ENCODE measurements at regions not wholly inside any gene's neighbourhood (a gene's known extent, or its start where the extent isn't known, plus 50 kb on each side); places are given as distances from the start of the nearest gene placed in this dataset.

DNA sequence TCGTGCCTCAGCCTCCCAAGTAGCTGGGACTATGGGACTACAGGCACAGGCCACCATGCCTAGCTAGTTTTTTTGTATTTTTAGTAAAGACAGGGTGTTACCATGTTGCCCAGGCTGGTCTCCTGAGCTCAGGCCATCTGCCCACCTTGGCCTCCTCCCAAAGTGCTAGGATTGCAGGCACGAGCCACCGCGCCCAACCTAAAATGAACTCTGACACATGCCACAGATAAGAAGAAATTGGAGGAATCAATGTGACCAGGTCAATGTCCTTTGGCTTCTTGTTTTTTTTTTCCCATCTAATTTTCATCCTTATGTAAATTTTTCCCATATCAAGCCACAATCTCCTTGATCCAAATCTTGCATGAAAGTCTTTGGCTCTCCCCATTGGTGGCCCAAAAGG is 68.1 kb upstream of the SOX21 start:
- Histone ChIP-seq H3K27me3 (ENCODE audit: control insufficient read depth, insufficient read depth, low read length) (no peaks in the 10 kb centered on the region), H3K9me3 (ENCODE audit: control insufficient read depth, insufficient read depth, low read depth, low read length) (peaks cover 6% of the 10 kb centered on the region; the same call in 1 of the 2 replicates), H3K27ac (ENCODE audit: low read depth, low read length) (no peak overlapping the region), H3K4me3 (ENCODE audit: low read depth, low read length) (no peak overlapping the region), H3K36me3 (ENCODE audit: control insufficient read depth, insufficient read depth, low read length) (no peaks in the 10 kb centered on the region), H3K9ac (ENCODE audit: low read length) (no peak overlapping the region), H3K4me1 (ENCODE audit: control insufficient read depth, insufficient read depth, low read length) (no peaks in the 10 kb centered on the region; the same call in 1 of the 2 replicates)

DNA sequence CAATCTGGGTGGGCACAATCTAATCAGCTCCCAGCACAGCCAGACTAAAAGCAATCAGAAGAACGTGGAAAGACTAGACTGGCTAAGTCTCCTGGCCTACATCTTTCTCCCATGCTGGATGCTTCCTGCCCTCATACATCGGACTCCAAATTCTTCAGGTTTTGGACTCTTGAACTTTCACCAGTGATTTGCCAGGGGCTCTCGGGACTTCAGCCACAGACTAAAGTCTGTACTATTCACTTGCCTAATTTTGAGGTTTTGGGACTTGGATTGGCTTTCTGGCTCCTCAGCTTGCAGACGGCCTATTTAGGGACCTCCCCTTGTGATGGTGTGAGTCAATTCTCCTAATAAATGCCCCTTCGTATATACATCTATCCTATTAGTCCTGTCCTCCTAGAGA is 66.6 kb upstream of the SOX21 start:
- H3K9ac ChIP-seq (ENCODE audit: low read length): no peak overlapping the region
- no peak overlapping the region for H3K4me3 ChIP-seq (ENCODE audit: low read depth, low read length)
- H3K27ac ChIP-seq (ENCODE audit: low read depth, low read length): no peak overlapping the region
- H3K4me1 ChIP-seq (ENCODE audit: control insufficient read depth, insufficient read depth, low read length): no peaks in the 10 kb centered on the region; the same call in 1 of the 2 replicates
- H3K27me3 ChIP-seq (ENCODE audit: control insufficient read depth, insufficient read depth, low read length): no peaks in the 10 kb centered on the region
- peaks cover 6% of the 10 kb centered on the region; the same call in 1 of the 2 replicates for H3K9me3 ChIP-seq (ENCODE audit: control insufficient read depth, insufficient read depth, low read depth, low read length)
- H3K36me3 ChIP-seq (ENCODE audit: control insufficient read depth, insufficient read depth, low read length): no peaks in the 10 kb centered on the region

DNA sequence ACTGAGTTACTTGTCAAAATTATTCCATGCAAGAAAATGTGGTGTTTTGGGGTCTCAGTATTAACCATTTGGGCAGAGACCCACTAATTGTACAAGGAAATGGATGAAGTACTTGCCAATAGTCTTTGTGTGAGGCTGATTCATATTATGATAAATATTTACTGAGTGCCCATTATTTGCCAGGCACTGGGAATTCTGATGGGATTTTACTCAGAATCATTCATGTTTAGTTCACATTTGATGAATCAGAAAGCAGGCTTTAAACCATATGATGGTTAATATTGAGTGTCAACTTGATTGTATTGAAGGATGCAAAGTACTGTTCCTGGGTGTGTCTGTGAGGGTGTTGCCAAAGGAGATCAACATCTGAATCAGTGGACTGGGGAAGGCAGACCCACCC is 66.2 kb upstream of the SOX21 start:
- Histone ChIP-seq H3K4me3 (ENCODE audit: low read depth, low read length) (no peak overlapping the region), H3K27ac (ENCODE audit: low read depth, low read length) (no peak overlapping the region), H3K9ac (ENCODE audit: low read length) (no peak overlapping the region), H3K4me1 (ENCODE audit: control insufficient read depth, insufficient read depth, low read length) (no peaks in the 10 kb centered on the region; the same call in 1 of the 2 replicates), H3K9me3 (ENCODE audit: control insufficient read depth, insufficient read depth, low read depth, low read length) (peaks cover 6% of the 10 kb centered on the region; the same call in 1 of the 2 replicates), H3K36me3 (ENCODE audit: control insufficient read depth, insufficient read depth, low read length) (no peaks in the 10 kb centered on the region), H3K27me3 (ENCODE audit: control insufficient read depth, insufficient read depth, low read length) (no peaks in the 10 kb centered on the region)

DNA sequence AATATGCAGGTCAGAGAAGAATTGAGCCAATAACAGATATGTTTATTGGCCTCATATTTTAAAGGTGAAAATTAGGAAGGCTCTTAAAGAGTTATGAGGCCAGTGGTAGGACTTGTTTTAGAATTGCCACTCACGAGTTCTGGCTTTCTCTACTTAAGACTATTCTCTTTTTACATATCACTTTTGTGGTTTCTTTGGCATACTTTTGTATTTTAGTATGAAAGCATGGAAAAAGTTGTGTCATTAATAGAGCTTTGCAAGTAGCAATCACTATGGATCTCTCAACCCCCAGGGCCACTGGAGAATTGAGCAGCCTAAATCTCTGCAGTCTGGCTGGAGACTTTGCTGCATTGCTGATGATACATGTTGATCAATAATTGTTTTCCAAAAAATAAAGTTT is 64.6 kb upstream of the SOX21 start:
- Histone ChIP-seq H3K9me3 (ENCODE audit: control insufficient read depth, insufficient read depth, low read depth, low read length) (no peaks in the 10 kb centered on the region), H3K4me3 (ENCODE audit: low read depth, low read length) (no peak overlapping the region), H3K27me3 (ENCODE audit: control insufficient read depth, insufficient read depth, low read length) (no peaks in the 10 kb centered on the region), H3K4me1 (ENCODE audit: control insufficient read depth, insufficient read depth, low read length) (no peaks in the 10 kb centered on the region; the same call in 1 of the 2 replicates), H3K36me3 (ENCODE audit: control insufficient read depth, insufficient read depth, low read length) (no peaks in the 10 kb centered on the region), H3K9ac (ENCODE audit: low read length) (no peak overlapping the region), H3K27ac (ENCODE audit: low read depth, low read length) (no peak overlapping the region)

DNA sequence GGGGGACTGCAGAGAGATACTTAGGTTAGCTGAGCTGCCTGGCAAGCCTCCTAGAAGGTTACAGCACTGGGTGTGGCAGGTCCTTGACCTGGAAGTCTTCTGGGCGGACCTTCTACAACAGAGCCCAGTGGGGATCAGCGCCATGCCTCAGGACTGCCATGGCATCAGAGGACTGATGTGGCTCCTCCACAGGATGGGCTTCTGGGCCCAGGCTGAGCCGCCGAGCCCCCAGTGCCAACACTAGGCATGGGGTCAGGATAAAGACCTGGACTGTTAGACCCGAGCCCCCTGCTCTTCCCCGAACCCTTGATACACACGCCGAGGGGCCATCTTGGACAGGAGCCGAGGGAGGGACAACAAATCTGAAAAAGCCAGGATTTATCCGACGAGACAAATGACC is 64.0 kb upstream of the SOX21 start:
- Histone ChIP-seq H3K27ac (ENCODE audit: low read depth, low read length) (no peak overlapping the region), H3K9ac (ENCODE audit: low read length) (no peak overlapping the region), H3K4me3 (ENCODE audit: low read depth, low read length) (no peak overlapping the region), H3K9me3 (ENCODE audit: control insufficient read depth, insufficient read depth, low read depth, low read length) (no peaks in the 10 kb centered on the region), H3K4me1 (ENCODE audit: control insufficient read depth, insufficient read depth, low read length) (no peaks in the 10 kb centered on the region; the same call in 1 of the 2 replicates), H3K27me3 (ENCODE audit: control insufficient read depth, insufficient read depth, low read length) (no peaks in the 10 kb centered on the region), H3K36me3 (ENCODE audit: control insufficient read depth, insufficient read depth, low read length) (no peaks in the 10 kb centered on the region)

DNA sequence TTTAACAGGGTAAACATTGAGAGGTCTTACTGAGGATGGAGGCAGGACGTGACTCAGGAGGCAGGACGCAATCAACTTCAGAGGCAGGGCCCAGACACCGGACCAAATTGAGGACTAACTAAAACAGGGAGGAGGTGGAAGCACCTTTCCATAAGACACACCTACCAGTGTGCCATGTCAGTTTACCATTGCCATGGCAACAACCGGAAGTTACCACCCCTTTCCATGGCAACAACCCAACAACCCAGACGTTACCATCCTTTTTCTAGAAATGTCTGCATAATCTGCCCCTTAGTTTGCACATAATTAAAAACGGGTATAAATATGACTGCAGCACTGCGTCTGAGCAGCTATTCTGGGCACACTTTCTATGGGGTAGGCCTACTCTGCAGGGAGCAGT is 53.5 kb upstream of the SOX21 start:
- Histone ChIP-seq H3K4me1 (ENCODE audit: control insufficient read depth, insufficient read depth, low read length) (peaks cover 5% of the 10 kb centered on the region), H3K9ac (ENCODE audit: low read length) (no peak overlapping the region), H3K9me3 (ENCODE audit: control insufficient read depth, insufficient read depth, low read depth, low read length) (peaks cover 3% of the 10 kb centered on the region; the same call in 1 of the 2 replicates), H3K36me3 (ENCODE audit: control insufficient read depth, insufficient read depth, low read length) (no peaks in the 10 kb centered on the region), H3K27ac (ENCODE audit: low read depth, low read length) (no peak overlapping the region), H3K4me3 (ENCODE audit: low read depth, low read length) (no peak overlapping the region), H3K27me3 (ENCODE audit: control insufficient read depth, insufficient read depth, low read length) (no peaks in the 10 kb centered on the region)

DNA sequence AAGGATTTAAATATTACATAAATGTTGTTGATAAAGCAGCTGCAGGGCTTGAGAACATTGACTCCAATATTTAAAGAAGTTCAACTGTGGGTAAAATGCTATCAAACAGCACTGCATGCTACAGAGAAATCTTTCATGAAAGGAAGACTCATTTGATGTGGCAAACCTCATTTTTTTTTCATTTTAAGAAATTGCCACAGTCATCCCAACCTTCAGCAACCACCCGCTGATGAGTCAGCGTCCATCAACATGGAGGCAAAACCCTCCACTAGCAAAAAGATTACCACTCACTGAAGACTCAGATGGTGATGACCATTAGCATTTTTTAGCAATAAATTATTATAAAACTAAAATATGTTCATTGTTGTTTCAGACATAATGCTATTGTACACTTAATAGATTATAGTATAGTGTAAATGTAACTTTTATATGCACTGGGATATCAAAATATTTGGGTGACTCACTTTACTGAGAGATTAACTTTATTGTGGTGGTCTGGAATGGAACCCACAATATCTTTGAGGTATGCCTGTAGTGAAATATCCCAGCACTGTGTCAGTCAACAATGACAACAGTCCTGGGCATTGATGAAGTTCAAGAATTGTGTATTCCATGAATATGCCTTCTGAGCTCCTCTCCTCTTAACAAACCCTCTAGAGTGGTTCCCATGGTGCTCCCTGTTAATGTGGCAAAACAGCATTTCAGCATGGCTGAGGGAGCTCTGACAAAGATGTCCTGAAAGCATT is 52.4 kb upstream of the SOX21 start:
- no peaks in the 10 kb centered on the region for H3K36me3 ChIP-seq (ENCODE audit: control insufficient read depth, insufficient read depth, low read length)
- H3K27me3 ChIP-seq (ENCODE audit: control insufficient read depth, insufficient read depth, low read length): no peaks in the 10 kb centered on the region
- no peak overlapping the region for H3K4me3 ChIP-seq (ENCODE audit: low read depth, low read length)

More for the DNA sequence above, 52.4 kb upstream of the SOX21 start:
- Histone ChIP-seq H3K27ac (ENCODE audit: low read depth, low read length) (no peak overlapping the region), H3K4me1 (ENCODE audit: control insufficient read depth, insufficient read depth, low read length) (peaks cover 11% of the 10 kb centered on the region), H3K9me3 (ENCODE audit: control insufficient read depth, insufficient read depth, low read depth, low read length) (peaks cover 5% of the 10 kb centered on the region), H3K9ac (ENCODE audit: low read length) (no peak overlapping the region)

Measured in HUES6 (cell line).